OCI-LY7 (cell line): ENCODE measurements at regions not wholly inside any gene's neighbourhood (a gene's known extent, or its start where the extent isn't known, plus 50 kb on each side); places are given as distances from the start of the nearest gene placed in this dataset.

Experiments
- EZH2phosphoT487 ChIP-seq: fragments of 200-600 bp; sonication (generic); IDR thresholded peaks from 2 replicates; pipeline ENCODE4 v1.6.1; 2018; ENCODE audit warnings: low read depth, borderline replicate concordance, mild to moderate bottlenecking, mixed run types, antibody characterized with exemption, low read length, moderate library complexity, mixed read lengths
- TF ChIP-seq, protein P1 (sequence below): fragments of 200-600 bp; sonication (generic); conservative IDR thresholded peaks from 2 replicates; pipeline ENCODE4 v1.5.1; 2014; ENCODE audit warnings: mild to moderate bottlenecking, antibody characterized with exemption, low read length, moderate library complexity, mixed read lengths

DNA sequence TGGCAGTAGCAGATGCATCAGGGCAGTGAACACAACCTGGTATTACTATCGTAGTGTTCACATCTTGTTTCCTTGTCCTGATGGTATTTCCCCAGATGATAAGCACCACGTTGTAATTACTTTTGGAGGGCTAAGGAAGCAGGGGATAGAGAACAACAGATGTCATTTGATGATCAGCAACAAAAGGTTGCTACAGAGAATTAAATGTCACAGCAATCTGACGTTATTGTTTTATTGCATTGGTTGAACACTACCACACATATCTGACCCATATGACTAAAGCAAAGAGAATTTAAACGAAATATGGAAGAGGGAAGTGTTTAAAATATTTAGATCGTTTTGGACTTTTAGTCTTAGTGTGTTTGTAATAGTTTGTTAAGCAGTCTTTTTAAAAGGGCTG, 408.3 kb downstream of the SH3GL2 start:
- TF ChIP-seq, protein P1, sequence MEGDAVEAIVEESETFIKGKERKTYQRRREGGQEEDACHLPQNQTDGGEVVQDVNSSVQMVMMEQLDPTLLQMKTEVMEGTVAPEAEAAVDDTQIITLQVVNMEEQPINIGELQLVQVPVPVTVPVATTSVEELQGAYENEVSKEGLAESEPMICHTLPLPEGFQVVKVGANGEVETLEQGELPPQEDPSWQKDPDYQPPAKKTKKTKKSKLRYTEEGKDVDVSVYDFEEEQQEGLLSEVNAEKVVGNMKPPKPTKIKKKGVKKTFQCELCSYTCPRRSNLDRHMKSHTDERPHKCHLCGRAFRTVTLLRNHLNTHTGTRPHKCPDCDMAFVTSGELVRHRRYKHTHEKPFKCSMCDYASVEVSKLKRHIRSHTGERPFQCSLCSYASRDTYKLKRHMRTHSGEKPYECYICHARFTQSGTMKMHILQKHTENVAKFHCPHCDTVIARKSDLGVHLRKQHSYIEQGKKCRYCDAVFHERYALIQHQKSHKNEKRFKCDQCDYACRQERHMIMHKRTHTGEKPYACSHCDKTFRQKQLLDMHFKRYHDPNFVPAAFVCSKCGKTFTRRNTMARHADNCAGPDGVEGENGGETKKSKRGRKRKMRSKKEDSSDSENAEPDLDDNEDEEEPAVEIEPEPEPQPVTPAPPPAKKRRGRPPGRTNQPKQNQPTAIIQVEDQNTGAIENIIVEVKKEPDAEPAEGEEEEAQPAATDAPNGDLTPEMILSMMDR = no peak
- TF ChIP-seq EZH2phosphoT487 = no peak
